WTC11 (cell line): ENCODE measurements at regions not wholly inside any gene's neighbourhood (a gene's known extent, or its start where the extent isn't known, plus 50 kb on each side); places are given as distances from the start of the nearest gene placed in this dataset.

Experiments
- ATAC-seq: fragments of 200-7000 bp; cut with Tn5 transposase; 2 replicates; pipeline ENCODE4 v1.10.0; 2021; ENCODE audit warnings: mild to moderate bottlenecking, moderate library complexity
- CTCF ChIA-PET: fragments of 300-600 bp; sonication (Branson Sonifier 250); formaldehyde crosslinking; loops from one replicate; lab custom pipeline; 2021; ENCODE audit warnings: antibody characterized with exemption; lab: Charles Lee
- POLR2A ChIA-PET: fragments of 350-600 bp; sonication (Branson Sonifier 250); formaldehyde crosslinking; loops from one replicate; lab custom pipeline; 2021; ENCODE audit warnings: antibody characterized with exemption; lab: Charles Lee
- DNase-seq: peaks from one replicate; pipeline ENCODE4 v3.0.0; 2021; ENCODE audit warnings: low spot score
- H3K27ac Mint-ChIP-seq: 2 replicates; pipeline ENCODE4 v1.8.0; 2021; ENCODE audit warnings: mixed read lengths
- H3K27me3 Mint-ChIP-seq: 2 replicates; pipeline ENCODE4 v1.8.0; 2021; ENCODE audit warnings: low read depth, mild to moderate bottlenecking, moderate library complexity, mixed read lengths
- H3K36me3 Mint-ChIP-seq: 2 replicates; pipeline ENCODE4 v1.8.0; 2021; ENCODE audit warnings: mixed read lengths
- H3K4me1 Mint-ChIP-seq: 2 replicates; pipeline ENCODE4 v1.8.0; 2022; ENCODE audit warnings: mixed read lengths
- H3K4me3 Mint-ChIP-seq: 2 replicates; pipeline ENCODE4 v1.8.0; 2021; ENCODE audit warnings: mild to moderate bottlenecking, moderate library complexity, mixed read lengths
- H3K9me3 Mint-ChIP-seq: 2 replicates; pipeline ENCODE4 v1.8.0; 2021; ENCODE audit warnings: mixed read lengths
- AFF4 ChIP-seq: sonication (generic); formaldehyde crosslinking; IDR thresholded peaks from 2 replicates; pipeline ENCODE4 v1.8.1; 2023; ENCODE audit warnings: mild to moderate bottlenecking, missing genetic modification reagents, borderline replicate concordance
- ATF2 ChIP-seq: sonication (generic); formaldehyde crosslinking; IDR thresholded peaks from 2 replicates; pipeline ENCODE4 v1.8.1; 2022; ENCODE audit warnings: low read depth, missing genetic modification reagents, borderline replicate concordance
- CREB1 ChIP-seq: sonication (generic); formaldehyde crosslinking; IDR thresholded peaks from 2 replicates; pipeline ENCODE4 v1.8.0; 2023; ENCODE audit warnings: mild to moderate bottlenecking, missing genetic modification reagents
- CREM ChIP-seq: sonication (generic); formaldehyde crosslinking; IDR thresholded peaks from 2 replicates; pipeline ENCODE4 v1.8.1; 2022; ENCODE audit warnings: mild to moderate bottlenecking, missing genetic modification reagents, moderate library complexity
- CTCF ChIP-seq: fragments of 200-600 bp; IDR thresholded peaks from 2 replicates; pipeline ENCODE4 v1.8.0; 2022; ENCODE audit warnings: antibody characterized with exemption
- E2F1 ChIP-seq: sonication (generic); formaldehyde crosslinking; IDR thresholded peaks from 2 replicates; pipeline ENCODE4 v1.8.0; 2022; ENCODE audit warnings: mild to moderate bottlenecking, missing genetic modification reagents
- EMX1 ChIP-seq: fragments of 250-450 bp; sonication (Bioruptor Pico); IDR thresholded peaks from 2 replicates; pipeline ENCODE4 v1.8.0; 2021; ENCODE audit warnings: mild to moderate bottlenecking
- ESRRA ChIP-seq: sonication (generic); formaldehyde crosslinking; IDR thresholded peaks from 2 replicates; pipeline ENCODE4 v1.8.1; 2022; ENCODE audit warnings: mild to moderate bottlenecking, missing genetic modification reagents, borderline replicate concordance
- FOXP4 ChIP-seq: sonication (generic); formaldehyde crosslinking; IDR thresholded peaks from 2 replicates; pipeline ENCODE4 v1.8.0; 2022; ENCODE audit warnings: mild to moderate bottlenecking, missing genetic modification reagents
- NFYB ChIP-seq: sonication (generic); formaldehyde crosslinking; conservative IDR thresholded peaks from 2 replicates; pipeline ENCODE4 v1.8.0; 2022; ENCODE audit warnings: low read depth, missing genetic modification reagents
- SMAD3 ChIP-seq: sonication (generic); formaldehyde crosslinking; IDR thresholded peaks from 2 replicates; pipeline ENCODE4 v1.8.0; 2022; ENCODE audit warnings: missing genetic modification reagents, mild to moderate bottlenecking, borderline replicate concordance
- TCF7 ChIP-seq: sonication (generic); formaldehyde crosslinking; IDR thresholded peaks from 2 replicates; pipeline ENCODE4 v1.8.0; 2022; ENCODE audit warnings: mild to moderate bottlenecking, low read depth, missing genetic modification reagents, moderate library complexity
- ZNF121 ChIP-seq: sonication (generic); formaldehyde crosslinking; IDR thresholded peaks from 2 replicates; pipeline ENCODE4 v1.8.0; 2023; ENCODE audit warnings: missing genetic modification reagents
- ZNF138 ChIP-seq: sonication (generic); formaldehyde crosslinking; conservative IDR thresholded peaks from 2 replicates; pipeline ENCODE4 v1.8.1; 2022; ENCODE audit warnings: mild to moderate bottlenecking, moderate library complexity, missing genetic modification reagents
- ZNF317 ChIP-seq: sonication (generic); formaldehyde crosslinking; IDR thresholded peaks from 2 replicates; pipeline ENCODE4 v1.8.1; 2023; ENCODE audit warnings: low read depth, mild to moderate bottlenecking, moderate library complexity, missing genetic modification reagents, borderline replicate concordance
- ZNF425 ChIP-seq: fragments of 250-450 bp; sonication (Bioruptor Pico); conservative IDR thresholded peaks from 2 replicates; pipeline ENCODE4 v1.9.0; 2021; ENCODE audit warnings: mild to moderate bottlenecking

GRCh38 chr20:7022597-7022996, 255.1 kb downstream of the BMP2 start:
- TF ChIP-seq ATF2 (CRISPR knock-in tag), result no peak
- no peak for TF ChIP-seq CTCF
- no peak for TF ChIP-seq E2F1
- TF ChIP-seq ZNF121 (CRISPR knock-in tag), result no peak
- TF ChIP-seq CREM (CRISPR knock-in tag), result no peak
- no peak for TF ChIP-seq AFF4
- POLR2A ChIA-PET, result no interaction called here
- Mint-ChIP-seq H3K4me3 (no peak overlapping the region), H3K27me3 (peaks cover 9% of the 10 kb centered on the region), H3K9me3 (peaks cover 40% of the 10 kb centered on the region), H3K27ac (no peak overlapping the region), H3K4me1 (peaks cover 4% of the 10 kb centered on the region; the same call in 1 of the 2 replicates), H3K36me3 (peaks cover 22% of the 10 kb centered on the region)
- CTCF ChIA-PET, result no interaction called here
- no peak for DNase-seq
- no peak for ATAC-seq

- H3K27me3 Mint-ChIP-seq, result peaks cover 9% of the 10 kb centered on the region
- ATAC-seq, result no peak
- peaks cover 35% of the 10 kb centered on the region for H3K9me3 Mint-ChIP-seq
- POLR2A ChIA-PET, result no interaction called here
- H3K36me3 Mint-ChIP-seq, result peaks cover 22% of the 10 kb centered on the region
- DNase-seq, result no peak
- CTCF ChIA-PET, result no interaction called here
- TF ChIP-seq SMAD3 (CRISPR knock-in tag), result no peak
- no peak for TF ChIP-seq TCF7 (CRISPR knock-in tag)
- no peak for TF ChIP-seq FOXP4 (CRISPR knock-in tag)
- TF ChIP-seq CREB1, result no peak
- no peak for TF ChIP-seq NFYB (CRISPR knock-in tag)
- TF ChIP-seq ZNF121 (CRISPR knock-in tag), result no peak
- no peak for TF ChIP-seq ZNF317 (CRISPR knock-in tag)
- no peak overlapping the region for H3K4me3 Mint-ChIP-seq
- peaks cover 4% of the 10 kb centered on the region; the same call in 1 of the 2 replicates for H3K4me1 Mint-ChIP-seq
- H3K27ac Mint-ChIP-seq, result no peak overlapping the region
Observed at GRCh38 chr20:7025635-7026034, 258.1 kb downstream of the BMP2 start.

GRCh38 chr20:7029019-7029418, 261.5 kb downstream of the BMP2 start:
- Mint-ChIP-seq H3K4me3 (no peak overlapping the region), H3K36me3 (no peaks in the 10 kb centered on the region), H3K9me3 (peaks cover 9% of the 10 kb centered on the region), H3K27ac (no peak overlapping the region), H3K27me3 (no peaks in the 10 kb centered on the region), H3K4me1 (peaks cover 4% of the 10 kb centered on the region; the same call in 1 of the 2 replicates)
- ChIA-PET POLR2A (no interaction called here), CTCF (no interaction called here)
- DNase-seq, result no peak
- no peak for ATAC-seq
- no peak for TF ChIP-seq EMX1
- TF ChIP-seq ESRRA (CRISPR knock-in tag), result no peak
- no peak for TF ChIP-seq ZNF425 (CRISPR knock-in tag)
- TF ChIP-seq ZNF138 (CRISPR knock-in tag), result no peak
